DMS 273 treated with DMSO at 0.1 percent for 48 hours (cell line): ENCODE measurements at regions not wholly inside any gene's neighbourhood (a gene's known extent, or its start where the extent isn't known, plus 50 kb on each side); places are given as distances from the start of the nearest gene placed in this dataset.

ENCODE experiments used
- DNase-seq: peaks from one replicate; lab custom pipeline; 2025; lab: John Stamatoyannopoulos, UW

GRCh38 chr2:15766303-15766861, 174.0 kb upstream of the MYCN start:
- no peak for DNase-seq

- no peak for DNase-seq
Observed at GRCh38 chr2:15766911-15767597, 173.3 kb upstream of the MYCN start.

- DNase-seq: no peak
Observed at GRCh38 chr2:15767679-15768078, 172.7 kb upstream of the MYCN start.

DNA sequence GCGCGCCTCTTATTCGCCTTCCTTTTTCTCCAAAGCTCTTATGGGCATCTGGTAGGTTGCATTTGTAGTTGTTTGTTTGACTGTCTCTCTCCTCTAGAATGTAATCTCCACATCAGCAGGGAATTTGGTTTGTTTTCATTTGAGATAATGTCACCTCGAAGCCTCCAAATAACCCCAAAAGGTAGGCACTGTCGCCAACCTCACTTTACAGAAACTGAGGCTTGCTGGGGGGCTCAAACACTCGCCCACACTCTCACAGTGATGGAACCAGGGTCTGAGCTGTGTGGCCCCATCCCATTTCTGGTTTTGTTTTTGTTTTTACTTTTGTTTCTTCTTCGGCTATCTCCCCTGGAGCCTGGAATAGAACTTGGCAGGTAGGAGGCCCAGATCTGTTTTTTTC, 172.2 kb upstream of the MYCN start:
- DNase-seq: no peak

GRCh38 chr2:15768615-15769014, 171.7 kb upstream of the MYCN start:
- no peak for DNase-seq

- DNase-seq: no peak
Observed at GRCh38 chr2:15769235-15769634, 171.1 kb upstream of the MYCN start.

DNA sequence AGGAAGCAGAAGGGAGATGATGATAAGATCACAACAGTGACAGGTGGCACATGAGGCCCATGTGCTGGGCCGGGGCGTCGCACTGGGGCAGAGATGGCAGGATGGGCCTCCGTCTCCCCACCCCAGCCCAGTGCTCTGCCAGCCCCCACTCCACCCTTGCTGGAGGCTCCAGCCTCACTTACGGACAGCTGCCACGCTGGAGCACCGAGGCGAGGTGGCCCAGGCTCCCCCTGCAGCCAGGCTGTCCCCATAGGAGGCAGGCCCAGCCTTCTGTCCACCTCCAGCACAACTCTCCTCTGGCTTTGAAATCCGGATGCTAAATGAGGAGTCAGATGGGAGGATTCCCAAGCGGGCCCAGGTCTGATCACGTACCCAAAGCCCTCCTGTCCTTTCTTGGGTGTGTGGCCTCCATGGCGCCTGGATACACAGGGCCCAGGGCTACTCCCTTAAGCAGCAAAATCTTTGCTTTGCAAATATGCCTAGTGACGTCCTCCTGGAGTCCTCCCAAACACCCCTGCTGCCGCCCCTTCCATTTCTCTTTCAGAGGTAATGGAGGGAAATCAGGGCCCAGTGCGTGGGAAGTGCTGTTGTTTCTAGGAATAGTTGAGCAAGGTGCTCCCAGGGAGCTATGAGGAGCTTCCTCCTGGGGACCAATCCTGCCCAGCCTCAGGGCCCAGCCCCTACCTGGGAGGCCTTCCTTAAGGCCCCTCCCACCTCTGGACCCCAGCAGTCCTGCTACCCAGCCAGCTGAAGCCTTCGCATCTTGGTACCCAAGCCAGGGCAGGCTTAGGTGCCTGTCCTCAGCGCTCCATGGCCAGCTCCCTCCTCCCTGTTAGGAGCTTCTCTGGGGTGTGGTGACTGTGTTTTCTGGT, 170.4 kb upstream of the MYCN start:
- DNase-seq: peak; percentile 18

GRCh38 chr2:15770606-15771005, 169.7 kb upstream of the MYCN start:
- no peak for DNase-seq

GRCh38 chr2:15771124-15771523, 169.2 kb upstream of the MYCN start:
- no peak for DNase-seq

GRCh38 chr2:15772086-15772595, 168.2 kb upstream of the MYCN start:
- no peak for DNase-seq

DNA sequence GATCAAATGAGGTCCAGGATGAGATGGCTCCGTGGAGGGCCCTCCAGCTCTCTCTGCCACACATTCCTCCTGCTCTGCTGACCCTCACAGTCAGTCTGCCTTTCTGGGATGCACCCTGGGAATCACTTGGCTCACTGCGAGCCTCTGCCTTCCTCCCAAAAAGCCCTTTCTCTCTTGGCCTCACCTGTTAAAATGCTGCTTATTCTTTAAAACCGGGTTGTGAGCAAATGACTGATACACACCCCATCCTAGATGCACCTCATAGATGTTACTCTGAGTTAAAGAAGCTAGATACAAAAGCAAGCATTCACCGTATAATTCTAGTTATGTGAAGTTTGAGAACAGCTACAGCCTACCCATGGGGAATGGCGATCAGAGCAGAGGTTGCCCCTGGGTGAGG, 167.7 kb upstream of the MYCN start:
- no peak for DNase-seq

GRCh38 chr2:15773204-15773603, 167.1 kb upstream of the MYCN start:
- DNase-seq: no peak

DNA sequence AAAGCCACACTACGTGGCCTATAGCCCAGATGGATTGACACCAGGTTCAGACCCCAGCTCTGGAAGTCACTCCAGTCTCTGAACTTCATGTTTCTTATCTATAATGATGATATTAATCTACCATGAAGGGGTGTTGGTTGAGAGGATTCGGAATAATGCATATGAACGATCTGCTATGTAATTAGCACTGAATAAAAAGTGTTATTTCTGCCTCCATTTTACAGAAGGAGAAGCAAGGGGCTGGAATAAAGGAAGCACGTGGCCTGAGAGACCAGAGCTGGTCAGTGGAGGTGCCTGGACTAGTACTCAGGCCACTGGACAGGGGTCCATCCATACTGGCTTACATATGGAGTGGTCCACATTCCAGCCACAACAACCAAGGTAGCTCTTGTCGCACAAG, 166.5 kb upstream of the MYCN start:
- DNase-seq: no peak

DNA sequence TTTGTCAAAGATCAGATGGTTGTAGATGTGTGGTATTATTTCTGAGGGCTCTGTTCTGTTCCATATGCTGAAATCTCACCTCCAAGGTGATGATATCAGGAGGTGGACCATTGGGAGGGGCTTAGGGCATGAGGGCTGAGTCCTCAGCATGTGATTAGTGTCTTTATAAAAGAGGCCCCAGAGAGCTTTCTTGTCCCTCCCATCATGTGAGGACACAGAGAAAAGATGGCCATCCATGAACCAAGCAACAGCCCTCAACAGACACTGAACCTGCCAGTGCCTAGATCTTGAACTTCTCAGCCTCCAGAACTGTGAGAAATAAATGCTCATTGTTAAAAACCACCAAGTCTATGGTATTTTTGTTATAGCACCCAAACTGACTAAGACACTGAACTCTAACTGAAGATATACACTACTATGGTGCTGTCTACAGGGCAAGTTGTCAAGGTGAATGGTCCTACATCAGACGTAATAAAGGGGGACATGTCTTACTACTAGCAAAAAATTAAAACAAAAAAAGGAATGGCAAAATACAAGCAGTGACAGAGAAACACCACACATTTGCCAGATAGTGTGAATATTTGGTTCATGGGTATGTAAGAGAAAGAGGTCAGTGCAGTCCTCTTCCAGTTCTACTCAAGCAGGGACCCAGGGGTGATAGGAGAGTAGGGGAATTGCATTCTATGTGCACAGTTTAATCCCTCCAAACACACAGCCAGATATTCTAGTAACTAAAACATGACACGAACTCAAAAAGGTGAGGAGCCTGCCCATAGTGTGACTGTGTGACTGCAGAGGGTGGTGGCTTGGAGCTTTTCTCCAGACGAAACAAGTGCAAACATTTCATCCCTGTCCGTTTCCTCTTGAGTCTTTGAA, 164.4 kb upstream of the MYCN start:
- DNase-seq: no peak

DNA sequence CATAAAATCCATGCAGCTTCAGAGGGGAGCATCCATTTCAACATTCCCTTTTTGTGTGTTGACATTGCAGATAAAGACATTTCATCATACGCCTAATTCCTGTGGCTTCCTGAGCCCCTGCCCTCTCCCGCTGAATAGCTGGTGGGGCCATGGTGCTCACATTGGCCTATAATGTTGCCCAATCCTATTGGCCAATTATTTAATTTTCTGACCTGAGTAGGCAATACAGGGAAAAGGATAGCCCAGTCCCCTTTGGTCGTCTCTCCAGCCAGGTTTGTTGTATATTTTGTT, 163.8 kb upstream of the MYCN start:
- no peak for DNase-seq

DNA sequence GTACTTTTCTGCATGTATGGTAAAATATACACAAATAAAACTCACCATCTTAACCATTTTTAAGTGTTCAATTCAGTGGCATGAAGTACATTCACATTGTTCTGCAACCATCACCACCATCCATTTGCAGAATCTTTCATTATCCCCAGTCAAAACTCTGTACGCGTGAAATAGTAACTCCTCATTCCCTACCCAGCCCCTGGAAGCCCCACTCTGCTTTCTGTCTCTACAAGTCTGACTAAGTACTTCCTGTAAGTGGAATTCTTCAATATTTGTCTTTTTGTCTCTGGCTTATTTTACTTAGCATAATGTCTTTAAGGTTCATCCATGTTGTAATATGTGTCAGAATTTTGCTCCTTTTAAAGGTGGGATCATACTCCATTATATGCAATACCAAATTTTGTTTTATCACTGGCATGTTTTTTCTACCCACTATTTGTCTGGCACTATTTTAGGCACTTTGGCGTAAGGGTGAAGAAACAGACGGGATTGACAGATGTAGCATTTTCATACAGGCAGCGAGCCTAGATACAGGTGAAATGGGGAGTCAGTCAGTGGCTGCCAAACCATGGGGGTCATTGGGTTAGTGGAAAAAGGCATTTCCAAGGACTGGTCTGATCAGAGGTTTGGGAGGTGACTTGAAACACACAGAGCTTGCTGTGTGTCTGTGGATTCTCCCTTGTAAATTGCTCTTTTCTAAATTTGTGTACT, 163.2 kb upstream of the MYCN start:
- no peak for DNase-seq

DNA sequence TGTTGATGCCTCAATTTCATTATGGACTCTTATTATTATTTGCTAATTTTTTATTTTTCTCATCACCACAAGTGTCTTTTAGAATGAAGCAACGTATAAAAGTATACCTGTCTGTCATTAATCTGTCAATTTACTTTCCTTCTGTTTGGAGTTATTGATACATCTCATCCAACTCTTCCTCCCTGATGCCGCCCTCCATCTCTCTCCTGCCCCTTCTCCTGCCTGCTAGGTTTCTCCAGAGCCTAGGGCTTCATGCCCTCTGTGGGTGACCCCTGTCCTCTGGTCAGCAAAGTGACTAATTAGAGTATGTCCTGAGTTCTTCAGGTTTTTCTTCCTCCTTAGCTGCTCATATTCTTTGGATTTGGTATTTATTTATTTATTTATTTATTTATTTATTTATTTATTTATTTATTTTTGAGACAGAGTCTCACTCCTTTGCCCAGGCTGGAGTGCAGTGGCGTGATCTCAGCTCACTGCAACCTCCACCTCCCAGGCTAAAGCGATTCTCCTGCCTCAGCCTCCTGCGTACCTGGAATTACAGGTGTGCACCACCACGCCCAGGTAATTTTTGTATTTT, 162.5 kb upstream of the MYCN start:
- no peak for DNase-seq

DNA sequence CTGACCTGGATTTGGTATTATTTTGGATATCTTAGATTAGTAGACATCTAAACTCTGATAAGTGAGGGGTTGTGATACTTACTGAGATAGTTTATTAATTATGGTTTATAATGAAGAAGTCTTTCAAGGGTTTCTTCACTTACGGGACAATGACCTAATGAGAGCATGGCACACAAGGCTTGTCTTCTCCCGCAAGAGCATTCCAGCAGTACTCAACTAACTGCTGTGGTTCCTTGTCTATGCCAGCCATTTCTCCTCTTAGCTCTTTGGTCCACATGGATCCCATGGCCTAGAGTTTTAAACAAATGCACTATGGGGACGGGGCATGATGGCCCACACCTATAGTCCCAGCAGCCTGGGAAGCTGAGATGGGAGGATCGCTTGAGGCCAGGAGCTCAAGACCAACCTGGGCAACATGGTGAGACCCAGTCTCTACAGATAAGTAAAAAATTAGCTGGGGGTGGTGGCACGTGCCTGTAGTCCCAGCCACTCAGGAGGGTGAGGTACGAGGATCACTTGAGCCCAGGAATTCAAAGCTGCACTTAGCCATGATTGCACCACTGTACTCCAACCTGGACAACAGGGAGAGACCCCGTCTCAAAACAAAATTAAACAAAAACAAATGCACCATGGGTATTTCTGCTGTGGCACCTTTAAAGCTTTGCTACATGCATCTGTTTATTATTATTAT, 161.7 kb upstream of the MYCN start:
- no peak for DNase-seq

- no peak for DNase-seq
Observed at GRCh38 chr2:15779381-15780041, 160.8 kb upstream of the MYCN start.

- DNase-seq: no peak
Observed at GRCh38 chr2:15780234-15780633, 160.1 kb upstream of the MYCN start.
